Hindlimb muscle (tissue), 1 donor: ENCODE measurements at regions not wholly inside any gene's neighbourhood (a gene's known extent, or its start where the extent isn't known, plus 50 kb on each side); places are given as distances from the start of the nearest gene placed in this dataset.

Experiments
- DNase-seq: peaks from one replicate; pipeline ENCODE4 v3.0.0-alpha.2; 2013

DNA sequence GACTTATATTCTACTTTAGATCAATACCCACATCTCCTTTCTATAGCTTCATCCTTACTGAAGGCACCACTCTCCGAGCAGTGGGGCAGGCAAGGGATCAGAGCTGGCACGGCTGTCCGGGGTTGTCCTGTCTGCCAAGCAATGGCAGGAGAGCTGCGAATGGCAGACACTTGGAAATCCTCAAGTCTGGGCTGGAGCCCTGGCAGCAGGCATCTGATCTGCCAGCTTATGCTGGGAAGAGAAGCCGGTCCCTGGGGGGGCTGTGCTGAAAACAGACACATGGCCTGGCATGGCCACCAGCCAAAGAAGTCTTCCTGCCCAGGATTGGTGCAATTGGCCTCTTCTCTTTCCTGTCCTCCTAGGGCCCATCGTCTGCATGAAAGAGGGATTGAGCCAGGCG, 280.2 kb upstream of the PWP1 start:
- DNase-seq: no peak

DNA sequence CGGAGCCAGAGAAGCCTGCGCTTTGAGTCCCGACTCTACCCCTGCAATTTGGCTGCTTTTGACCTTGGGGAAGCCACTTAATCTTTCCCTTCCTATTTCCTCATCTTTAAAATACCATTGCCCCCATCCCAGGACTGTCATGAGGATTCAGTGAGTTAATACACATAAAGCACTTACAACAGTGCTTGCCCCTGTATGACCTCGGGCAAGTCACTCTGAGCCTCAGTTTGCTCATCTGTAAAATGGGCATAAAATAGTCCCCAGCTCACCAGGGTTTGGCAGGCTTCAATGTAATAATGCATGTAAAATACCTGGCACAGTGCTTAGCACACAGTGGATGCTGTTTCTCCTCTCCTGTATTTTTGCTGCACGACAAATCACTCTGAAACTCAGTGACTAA, 278.7 kb upstream of the PWP1 start:
- DNase-seq: no peak

DNA sequence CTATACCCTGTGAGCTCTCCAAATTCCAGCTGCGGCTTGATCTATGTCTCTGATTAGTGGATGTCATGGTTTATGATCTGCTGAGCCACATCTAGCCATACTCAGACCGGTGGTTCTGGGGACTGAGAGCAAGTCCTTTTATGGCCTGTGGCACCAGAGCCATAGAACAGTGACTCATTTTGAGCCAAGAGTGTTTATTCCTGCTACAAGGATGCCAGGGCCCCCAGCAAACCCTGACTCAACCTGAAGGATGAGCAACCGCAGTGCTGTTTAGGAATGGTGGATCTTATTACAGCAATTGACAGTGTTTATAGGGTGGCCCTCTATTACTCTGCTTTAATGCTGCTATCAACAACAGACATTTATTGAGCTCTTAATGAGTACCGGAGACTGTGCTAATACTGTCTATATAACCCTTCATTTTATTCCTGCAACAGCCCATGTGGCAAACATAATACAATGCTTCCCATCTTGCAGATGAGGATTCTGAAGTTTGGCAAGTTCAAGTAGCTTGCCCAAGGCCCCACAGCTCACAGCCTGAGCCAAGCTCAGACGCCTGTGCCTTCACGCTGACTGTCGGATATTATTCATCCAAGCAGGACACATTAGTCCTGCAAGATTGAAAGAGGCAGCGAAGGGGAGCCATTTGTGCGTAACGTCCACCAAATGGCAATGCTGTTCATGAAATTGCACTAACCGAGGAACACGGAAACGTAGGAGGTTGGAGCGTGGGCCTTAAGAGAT, 273.6 kb upstream of the PWP1 start:
- no peak for DNase-seq

DNA sequence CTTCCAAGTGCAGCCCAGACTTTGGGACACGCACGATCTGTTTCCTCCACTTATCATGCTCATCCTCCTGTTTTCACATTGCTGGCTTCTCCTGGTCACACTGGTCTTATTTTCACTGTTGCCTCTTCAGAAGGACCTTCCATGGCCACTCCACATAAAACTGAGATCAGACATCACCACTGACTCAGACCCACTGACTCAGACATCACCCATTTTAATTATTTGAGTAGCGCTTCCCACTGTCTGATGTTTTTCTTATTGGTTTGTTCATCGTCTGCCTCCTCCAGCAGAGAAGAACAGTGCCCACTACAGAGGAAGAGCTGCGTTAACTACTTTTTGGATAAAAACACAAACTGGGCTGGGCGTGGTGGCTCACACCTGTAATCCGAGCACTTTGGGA, 270.5 kb upstream of the PWP1 start:
- no peak for DNase-seq

DNA sequence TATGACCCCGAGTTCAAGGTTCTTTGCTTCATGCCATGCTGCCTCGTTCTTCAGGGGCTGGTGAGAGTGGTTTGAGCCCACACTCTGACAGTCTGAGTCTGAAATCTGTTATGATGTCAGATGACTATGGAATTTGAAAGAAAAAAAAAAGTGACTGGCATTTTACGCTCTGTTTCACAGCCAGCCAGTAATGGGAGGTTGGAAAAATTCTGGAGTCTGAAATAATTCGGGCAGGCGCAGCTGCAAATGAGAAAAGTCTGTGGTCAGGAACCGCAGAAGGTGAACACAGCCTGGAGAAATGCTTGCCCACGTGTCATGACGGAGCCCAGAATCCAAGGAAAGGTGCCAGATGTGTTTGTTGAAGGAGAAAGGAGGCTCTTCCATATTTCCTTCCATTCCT, 269.8 kb upstream of the PWP1 start:
- no peak for DNase-seq

DNA sequence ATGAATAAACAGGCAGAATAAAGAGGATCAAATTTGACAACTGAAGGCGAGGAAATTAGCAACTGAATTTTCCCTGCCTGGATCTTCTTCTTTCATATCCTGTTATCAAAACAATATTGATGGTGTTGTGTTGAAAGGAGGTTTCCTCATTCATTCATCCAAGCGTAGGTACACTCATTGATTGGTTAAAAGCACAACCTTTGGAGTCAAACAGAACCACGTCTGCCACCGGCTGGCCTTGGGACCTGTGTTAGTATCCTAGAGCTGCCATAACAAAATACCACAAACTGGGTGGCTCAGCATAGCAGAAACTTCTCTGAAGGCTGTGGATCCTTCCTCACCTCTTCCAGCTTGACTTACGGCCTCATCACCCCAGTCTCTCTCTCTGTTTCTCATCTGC, 268.6 kb upstream of the PWP1 start:
- no peak for DNase-seq

DNA sequence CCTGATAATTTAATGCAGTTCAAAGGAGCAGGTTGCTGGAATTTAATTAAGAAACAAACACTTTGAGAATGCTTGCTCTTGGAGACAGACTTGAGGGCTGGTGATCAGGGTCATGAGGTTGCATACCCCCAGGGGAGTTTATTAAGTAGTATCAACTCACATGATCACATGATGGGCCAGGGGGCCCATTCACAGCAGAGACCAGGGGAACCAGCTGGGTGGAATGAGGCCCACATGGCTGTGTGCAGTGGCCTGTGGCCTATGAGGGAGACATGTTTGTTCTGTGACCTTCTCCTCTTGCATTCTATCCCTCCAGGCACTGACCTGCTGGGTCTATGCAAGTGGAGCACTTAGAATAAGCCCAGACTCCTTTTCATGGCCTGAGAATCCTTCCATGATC, 266.6 kb upstream of the PWP1 start:
- no peak for DNase-seq

DNA sequence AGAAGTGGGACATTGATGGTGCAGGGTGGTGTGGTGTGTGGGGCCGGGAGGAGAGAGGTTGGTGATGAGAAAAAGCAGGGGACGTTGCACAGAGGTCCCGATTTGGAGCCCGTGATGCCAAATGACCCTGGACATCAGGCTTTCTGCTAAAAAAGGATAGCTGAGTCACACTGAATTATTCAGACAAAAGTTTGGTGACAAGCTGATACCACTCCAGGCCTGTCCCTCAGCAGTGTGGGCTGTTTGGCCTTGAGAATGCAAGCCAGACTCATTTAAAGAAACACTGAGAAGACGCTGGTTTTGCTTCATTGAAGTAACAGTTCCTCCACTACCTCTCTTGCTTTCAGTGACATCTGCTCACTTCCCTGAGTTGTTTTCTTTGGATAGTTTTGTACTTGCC, 262.1 kb upstream of the PWP1 start:
- no peak for DNase-seq

DNA sequence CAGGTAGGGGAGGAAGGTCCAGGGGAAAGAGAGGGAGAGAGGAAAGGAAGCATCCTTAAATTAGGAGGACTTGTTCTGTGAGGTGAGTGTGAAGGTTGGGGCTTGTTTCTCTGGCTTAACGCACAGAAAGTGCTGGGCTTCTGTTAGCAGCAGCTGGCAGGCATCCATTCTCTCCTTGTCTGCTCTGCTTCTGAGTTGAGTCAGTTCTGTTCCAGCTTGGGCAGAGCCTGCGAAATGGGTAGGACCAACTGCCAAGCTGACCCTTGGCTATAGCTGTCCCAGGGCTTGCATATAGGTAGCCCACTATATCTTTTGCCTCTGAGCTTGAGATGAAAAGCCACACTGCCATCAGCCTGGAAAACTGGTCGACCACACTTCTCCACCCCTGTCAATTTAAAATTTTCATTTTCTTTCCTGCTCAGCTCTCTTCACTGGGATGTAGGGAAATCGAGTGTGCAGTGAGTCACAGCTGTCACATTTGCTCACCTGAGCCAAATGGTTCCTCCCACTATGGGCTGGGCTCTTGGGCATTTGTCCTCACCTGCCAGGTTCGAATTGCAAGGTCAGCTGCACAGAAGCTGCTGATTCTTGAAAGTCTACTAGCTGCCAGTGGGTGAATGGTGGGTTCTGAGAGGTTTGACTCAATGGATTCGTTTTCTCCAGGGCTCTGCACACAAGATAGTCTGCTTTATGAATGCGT, 256.4 kb upstream of the PWP1 start:
- DNase-seq: no peak

DNA sequence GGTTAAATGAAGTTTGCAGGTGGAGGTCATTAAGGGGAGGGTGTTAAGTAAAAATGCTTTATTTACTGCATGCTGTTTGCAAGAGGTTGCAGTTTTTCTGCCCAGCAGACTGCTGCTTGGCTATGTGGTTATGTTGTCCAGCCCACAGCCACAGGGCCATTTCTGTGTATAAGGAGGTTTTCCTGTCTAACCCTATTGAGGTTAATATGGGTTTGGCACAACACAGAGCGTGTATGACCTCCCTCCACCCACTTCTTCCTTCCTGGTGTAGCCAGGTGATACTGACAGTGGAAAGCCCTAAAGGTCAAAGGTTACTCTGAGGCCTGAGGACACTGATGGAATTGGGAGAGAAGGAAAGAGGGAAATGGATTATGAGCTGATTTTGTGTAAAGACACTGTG, 253.7 kb upstream of the PWP1 start:
- no peak for DNase-seq

DNA sequence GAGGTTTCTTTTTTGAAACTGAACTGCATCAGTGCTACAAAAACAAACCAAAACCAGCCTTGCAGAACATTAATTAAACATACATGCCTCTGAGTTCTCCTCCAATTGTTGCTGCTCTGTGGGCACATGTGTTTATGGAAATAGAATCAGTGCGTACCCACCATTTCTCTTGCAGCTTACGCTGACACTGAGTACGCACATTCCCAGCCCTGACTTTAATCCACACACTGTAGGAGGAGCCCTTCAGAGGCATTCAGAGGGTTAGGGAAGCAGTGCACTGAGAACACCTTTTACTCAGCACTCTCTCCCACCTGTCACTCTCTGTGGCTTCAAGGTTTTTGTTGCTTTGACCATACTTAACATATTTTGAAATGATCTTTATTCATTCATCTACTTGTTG, 250.5 kb upstream of the PWP1 start:
- no peak for DNase-seq

DNA sequence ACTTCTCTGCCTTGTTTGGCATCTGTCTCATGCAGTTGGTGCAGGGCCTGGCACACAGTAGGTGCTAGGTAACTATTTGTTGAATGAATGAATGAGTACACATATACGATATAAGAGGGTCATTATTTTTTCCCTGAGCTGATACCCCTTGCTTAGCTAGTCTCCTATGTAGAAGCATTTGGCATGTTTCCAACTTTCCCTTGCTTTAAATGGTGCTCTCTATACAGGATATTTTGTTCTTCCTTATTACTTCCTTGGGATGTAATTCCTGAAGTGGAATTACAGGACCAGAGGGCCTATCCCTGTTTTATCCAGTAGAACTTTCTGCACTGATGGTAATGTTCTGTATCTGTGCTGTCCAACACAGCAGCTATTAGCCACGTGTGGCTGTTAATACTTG, 250.1 kb upstream of the PWP1 start:
- DNase-seq: no peak

DNA sequence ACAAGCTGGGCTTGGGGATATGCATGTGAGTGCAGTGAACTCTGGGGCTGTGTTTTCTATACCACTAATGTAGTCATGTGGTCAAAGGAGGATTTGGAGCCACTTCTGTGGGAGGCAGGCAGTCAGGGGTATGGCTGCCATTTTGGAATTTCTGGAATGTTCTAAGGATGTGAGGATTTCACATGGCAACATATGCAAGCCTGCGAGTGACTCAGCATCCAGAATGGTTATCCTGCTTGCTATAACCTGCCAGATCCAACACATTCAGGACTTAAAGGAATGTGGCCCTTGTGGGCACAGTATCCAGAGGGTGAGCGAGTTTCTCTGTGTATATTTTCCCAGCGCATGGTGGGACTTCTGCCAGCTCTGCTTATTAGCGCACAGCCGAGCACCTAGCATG, 249.2 kb upstream of the PWP1 start:
- DNase-seq: no peak

DNA sequence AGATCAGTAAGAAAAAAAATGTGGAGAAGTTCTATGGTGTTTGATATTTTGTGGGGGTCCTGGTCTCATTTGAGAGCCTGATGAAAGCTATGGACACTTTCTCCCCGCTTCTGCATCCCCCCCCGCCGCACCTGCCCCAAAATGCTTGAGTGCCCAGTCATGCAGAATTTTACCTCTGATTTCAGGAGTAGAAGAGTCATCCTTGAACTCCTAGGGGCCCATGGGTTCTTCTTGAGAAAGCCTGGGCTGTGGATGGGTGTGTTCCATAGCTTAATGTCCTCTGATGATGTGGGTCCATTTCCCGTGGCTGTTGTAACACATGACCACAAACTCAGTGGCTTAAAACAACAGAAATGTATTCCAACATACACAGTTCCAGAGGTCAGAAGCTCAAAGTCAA, 248.8 kb upstream of the PWP1 start:
- DNase-seq: no peak

DNA sequence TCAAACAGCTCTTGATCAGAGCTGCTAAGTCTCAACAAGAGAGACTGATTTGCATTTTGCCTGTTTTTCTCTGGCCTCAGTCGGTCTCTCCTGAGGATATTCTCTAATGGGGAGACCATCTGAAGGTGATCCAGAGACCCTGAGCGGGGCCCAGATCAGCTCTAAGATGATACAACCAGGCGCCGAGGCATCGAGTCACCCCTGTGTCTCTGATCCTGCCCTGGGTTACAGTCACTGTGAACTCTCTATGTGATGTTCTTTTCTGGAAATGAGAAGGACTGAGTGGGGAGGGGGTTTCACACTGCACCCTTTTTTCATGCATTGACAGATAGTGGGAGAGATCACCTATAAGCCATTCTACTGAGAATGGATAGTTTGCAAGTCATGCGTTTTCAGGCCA, 247.6 kb upstream of the PWP1 start:
- no peak for DNase-seq

DNA sequence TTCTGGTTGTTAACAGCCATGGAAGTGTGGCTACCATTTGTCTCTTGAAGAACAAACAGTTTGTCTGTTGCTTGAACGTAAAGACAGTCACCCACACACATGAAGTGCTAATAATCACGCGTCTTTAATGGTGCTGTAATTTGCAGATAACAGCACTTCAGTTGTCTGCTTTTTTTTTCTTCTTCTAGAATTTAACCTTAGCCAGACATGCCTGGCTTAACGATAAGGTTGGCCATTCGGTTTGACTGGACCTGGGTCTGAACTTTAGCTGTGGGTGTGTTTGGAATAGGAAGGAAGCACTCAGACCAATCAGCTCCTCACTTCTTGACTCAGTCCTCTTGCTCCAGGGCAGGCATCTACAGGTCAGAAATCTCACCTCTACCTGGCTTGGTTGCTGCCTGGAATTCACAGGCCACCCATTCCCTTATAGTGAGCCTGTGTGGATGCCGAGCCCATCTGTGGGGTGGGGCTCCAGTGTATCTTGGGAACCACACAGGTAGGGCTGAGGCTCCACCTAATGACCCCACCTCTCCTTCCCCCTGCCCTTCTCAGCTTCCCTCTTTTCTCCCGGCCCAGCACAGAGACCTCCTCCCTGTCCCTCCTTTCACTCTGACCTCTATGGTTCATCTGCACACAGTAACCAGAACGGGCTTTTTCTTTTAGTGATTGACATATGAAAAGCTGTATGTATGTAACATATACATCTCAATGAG, 246.4 kb upstream of the PWP1 start:
- DNase-seq: no peak

DNA sequence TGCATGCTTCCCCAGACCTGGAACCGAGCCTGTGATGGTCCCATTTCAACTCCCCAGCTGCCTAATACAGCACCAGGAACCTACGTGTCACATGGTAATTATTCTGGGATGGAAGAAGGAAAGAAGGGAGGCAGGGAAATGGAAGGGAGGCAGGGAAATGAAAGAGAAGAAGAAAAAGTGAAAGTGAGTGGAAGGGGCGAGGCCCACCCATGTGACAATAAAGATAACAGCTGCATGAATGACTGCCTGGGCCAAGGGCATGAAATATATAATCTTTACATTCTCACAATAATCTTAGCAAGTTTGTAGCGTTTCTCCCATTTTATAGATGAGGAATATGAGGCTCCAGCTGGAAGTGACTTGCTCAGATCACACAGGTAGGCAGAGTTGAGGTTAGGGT, 245.0 kb upstream of the PWP1 start:
- DNase-seq: no peak

DNA sequence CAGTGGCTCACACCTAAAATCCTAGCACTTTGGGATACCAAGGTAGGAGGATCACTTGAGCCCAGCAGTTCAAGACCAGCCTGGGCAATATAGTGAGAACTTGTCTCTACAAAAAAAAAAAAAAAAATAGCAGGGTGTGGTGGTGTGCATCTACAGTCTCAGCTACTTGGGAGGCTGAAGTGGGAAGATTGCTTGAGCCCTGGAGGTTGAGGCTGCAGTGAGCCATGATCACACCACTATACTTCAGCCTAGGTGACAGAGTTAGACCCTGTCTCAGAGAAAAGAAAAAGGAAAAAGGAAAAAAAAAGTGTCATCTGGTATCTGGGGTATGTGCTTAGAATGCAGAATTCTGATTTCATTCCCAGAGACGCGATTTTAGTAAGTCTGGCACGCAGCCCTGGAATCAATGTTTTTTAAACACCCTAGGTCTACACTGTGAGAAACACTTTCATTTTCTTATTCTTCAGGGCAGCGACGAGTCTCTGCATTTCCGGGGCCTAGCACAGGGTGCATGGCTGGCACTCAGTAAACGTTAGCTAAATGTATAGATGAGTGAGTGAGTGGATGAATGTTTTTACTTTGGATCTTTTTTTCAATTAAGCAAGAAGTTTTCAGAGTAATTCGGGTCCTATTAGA, 243.8 kb upstream of the PWP1 start:
- peak; percentile 36 for DNase-seq

DNA sequence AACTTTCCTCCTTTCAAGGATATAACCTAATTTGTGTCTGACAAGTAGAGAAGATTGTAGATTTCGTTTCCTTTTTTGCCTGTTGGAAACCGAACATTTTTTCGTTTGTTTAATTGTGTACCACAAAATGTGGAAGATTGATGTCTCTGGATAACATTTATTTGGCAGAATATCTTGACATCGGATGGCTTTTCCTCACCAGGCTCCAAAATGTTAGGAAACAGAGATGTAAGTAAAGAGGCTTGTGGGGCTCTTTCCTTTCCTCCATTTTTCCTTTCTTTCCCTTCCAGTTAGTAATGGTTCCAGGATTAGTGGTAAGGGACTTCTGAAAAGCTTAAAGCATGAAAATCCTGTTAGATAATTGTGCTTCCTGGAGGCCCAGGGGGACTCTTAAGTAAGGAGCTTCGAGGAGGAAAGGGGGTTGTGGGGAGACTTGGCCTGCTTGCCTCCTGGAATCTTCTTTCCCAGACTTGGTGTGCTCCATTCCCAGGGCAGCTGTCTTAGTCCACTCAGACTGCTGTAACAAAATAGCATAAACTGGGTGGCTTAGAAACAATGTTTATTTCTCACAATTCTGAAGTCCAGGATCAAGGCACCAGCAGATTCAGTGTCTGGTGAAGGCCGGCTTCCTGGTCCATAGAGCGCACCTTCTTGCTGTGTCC, 243.1 kb upstream of the PWP1 start:
- peak; percentile 43 for DNase-seq

DNA sequence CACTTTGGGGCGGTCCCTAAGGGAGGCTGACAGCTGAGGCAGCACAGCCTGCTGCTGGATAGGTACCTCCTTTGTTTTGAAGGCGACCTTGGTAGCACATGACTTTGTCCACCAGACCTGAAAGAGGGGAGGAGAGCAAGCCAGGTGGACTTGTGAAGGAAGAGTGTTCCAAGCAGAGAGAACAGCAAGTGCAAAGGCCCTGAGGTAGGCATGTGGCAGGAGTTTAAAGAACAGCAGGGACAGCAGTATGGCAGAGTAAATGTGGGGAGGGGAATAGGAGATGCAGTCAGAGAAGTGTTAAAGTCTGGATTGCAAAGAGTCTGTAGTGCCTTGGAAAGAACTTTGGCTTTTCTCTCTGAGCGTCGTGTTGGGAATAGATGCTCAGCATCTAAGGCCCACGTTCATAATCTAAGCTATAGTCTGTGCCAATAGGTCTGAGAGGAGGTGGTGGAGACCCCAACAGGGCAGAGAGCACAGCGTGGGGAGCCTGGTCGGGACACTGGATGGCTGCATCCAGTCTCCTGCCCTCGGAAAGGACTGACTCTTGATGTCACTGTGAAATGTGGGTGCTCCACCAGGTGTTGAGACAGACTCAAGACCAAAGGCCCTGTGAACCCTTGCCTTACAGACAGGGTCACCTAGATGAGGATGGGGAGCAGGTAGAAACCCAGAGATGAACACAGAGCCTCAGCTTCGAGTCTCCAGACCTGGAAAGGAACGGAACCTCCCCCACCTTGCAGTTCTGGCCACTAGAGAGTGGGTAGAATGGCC, 242.1 kb upstream of the PWP1 start:
- DNase-seq: no peak

DNA sequence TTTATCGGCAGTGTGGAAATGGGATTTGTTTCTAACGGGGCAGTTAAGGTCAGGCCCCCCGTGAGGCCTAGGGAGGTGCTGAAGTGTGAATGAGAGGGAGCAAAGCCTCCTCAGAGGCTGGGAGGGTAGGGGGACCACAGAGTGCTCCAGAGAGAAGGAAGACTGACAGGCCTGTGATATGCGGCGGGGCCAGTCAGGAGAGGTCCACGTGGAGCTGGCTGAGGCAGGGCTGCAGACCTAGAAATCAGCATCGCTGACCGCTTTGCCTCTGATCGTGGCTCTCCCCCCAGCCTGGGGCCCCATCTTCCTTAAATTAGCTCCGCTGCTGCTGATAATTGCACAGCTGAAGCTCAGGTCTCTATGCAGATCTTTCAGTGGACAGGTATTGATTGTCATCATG, 240.8 kb upstream of the PWP1 start:
- no peak for DNase-seq

DNA sequence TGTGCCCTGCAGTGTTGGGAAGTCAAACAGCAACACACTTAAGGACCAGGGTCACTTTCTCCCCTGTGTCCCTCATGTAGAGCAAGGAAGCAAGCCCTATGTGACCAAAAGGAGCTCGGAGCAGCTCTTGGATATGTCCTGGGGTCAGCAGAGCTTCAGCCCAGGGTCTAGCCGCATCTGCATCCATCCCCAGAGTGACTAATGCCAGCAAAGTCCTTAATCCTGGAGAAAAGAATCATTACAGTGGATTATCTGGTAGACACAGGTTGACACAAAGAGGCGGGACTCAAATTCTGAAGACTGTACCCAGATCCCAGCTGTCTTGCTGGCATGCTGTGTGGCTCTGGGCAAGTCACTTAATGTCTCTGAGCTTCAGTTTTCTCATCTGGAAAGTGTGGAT, 239.1 kb upstream of the PWP1 start:
- DNase-seq: no peak
